ENCODE measurements at regions not wholly inside any gene's neighbourhood (a gene's known extent, or its start where the extent isn't known, plus 50 kb on each side); places are given as distances from the start of the nearest gene placed in this dataset.

GRCh38 chrX:126395909-126396308, 156.7 kb downstream of the DCAF12L1 start:
- DNase-seq (ENCODE audit: extremely low spot score, unreplicated experiment) = no peak
- no peaks in the 10 kb centered on the region for H3K36me3 Mint-ChIP-seq
- H3K4me1 Mint-ChIP-seq (ENCODE audit: unreplicated experiment) = no peaks in the 10 kb centered on the region
- H3K27me3 Mint-ChIP-seq = no peaks in the 10 kb centered on the region
- TF ChIP-seq CTCF (conservative IDR thresholded peaks at IDR 0.05) = no peak
- H3K27ac Mint-ChIP-seq = no peak overlapping the region
- no peak overlapping the region for H3K4me3 Mint-ChIP-seq
- no peaks in the 10 kb centered on the region for H3K9me3 Mint-ChIP-seq

- Mint-ChIP-seq H3K27ac (no peak overlapping the region), H3K27me3 (no peaks in the 10 kb centered on the region), H3K9me3 (no peaks in the 10 kb centered on the region), H3K36me3 (no peaks in the 10 kb centered on the region), H3K4me1 (ENCODE audit: unreplicated experiment) (no peaks in the 10 kb centered on the region), H3K4me3 (no peak overlapping the region)
- TF ChIP-seq CTCF (conservative IDR thresholded peaks at IDR 0.05) = no peak
- DNase-seq (ENCODE audit: extremely low spot score, unreplicated experiment) = no peak
Measured at GRCh38 chrX:126394681-126395080, 157.9 kb downstream of the DCAF12L1 start.

- TF ChIP-seq CTCF (conservative IDR thresholded peaks at IDR 0.05) = no peak
- Mint-ChIP-seq H3K27ac (no peak overlapping the region), H3K27me3 (no peaks in the 10 kb centered on the region), H3K9me3 (no peaks in the 10 kb centered on the region), H3K4me1 (ENCODE audit: unreplicated experiment) (no peaks in the 10 kb centered on the region), H3K36me3 (no peaks in the 10 kb centered on the region), H3K4me3 (no peak overlapping the region)
- no peak for DNase-seq (ENCODE audit: extremely low spot score, unreplicated experiment)
Measured at GRCh38 chrX:126393284-126393683, 159.3 kb downstream of the DCAF12L1 start.

GRCh38 chrX:126376465-126376864, 176.1 kb downstream of the DCAF12L1 start:
- Mint-ChIP-seq H3K4me3 (no peak overlapping the region), H3K9me3 (no peaks in the 10 kb centered on the region), H3K27ac (no peak overlapping the region), H3K27me3 (no peaks in the 10 kb centered on the region), H3K36me3 (no peaks in the 10 kb centered on the region), H3K4me1 (ENCODE audit: unreplicated experiment) (no peaks in the 10 kb centered on the region)
- no peak for TF ChIP-seq CTCF (conservative IDR thresholded peaks at IDR 0.05)
- DNase-seq (ENCODE audit: extremely low spot score, unreplicated experiment) = no peak

- Mint-ChIP-seq H3K36me3 (no peaks in the 10 kb centered on the region), H3K27ac (no peak overlapping the region), H3K9me3 (no peaks in the 10 kb centered on the region), H3K4me3 (no peak overlapping the region), H3K27me3 (no peaks in the 10 kb centered on the region), H3K4me1 (ENCODE audit: unreplicated experiment) (no peaks in the 10 kb centered on the region)
- no peak for DNase-seq (ENCODE audit: extremely low spot score, unreplicated experiment)
- TF ChIP-seq CTCF (conservative IDR thresholded peaks at IDR 0.05) = no peak
Measured at GRCh38 chrX:126342859-126343258, 176.8 kb upstream of the DCAF12L2 start.

GRCh38 chrX:126339928-126340327, 173.8 kb upstream of the DCAF12L2 start:
- no peak for DNase-seq (ENCODE audit: extremely low spot score, unreplicated experiment)
- Mint-ChIP-seq H3K36me3 (no peaks in the 10 kb centered on the region), H3K4me1 (ENCODE audit: unreplicated experiment) (no peaks in the 10 kb centered on the region), H3K4me3 (no peak overlapping the region), H3K27ac (no peak overlapping the region), H3K27me3 (no peaks in the 10 kb centered on the region), H3K9me3 (no peaks in the 10 kb centered on the region)
- no peak for TF ChIP-seq CTCF (conservative IDR thresholded peaks at IDR 0.05)

Measured in type B pancreatic cell (in vitro differentiated cells).